HCT116 (cell line): ENCODE measurements at regions not wholly inside any gene's neighbourhood (a gene's known extent, or its start where the extent isn't known, plus 50 kb on each side); places are given as distances from the start of the nearest gene placed in this dataset.

Experiments used
- ATAC-seq: fragments of 200-7000 bp; cut with Tn5 transposase; 2 replicates; pipeline ENCODE4 v1.9.1; 2020; ENCODE audit warnings: mild to moderate bottlenecking, moderate library complexity
- BruUV-seq: library from RNA; stranded (reverse); fragments of 400-500 nt; replicated peaks from 2 replicates; lab custom pipeline; 2021; lab: Mats Ljungman, UMichigan
- CTCF ChIA-PET: fragments of 300-600 bp; sonication (Branson Sonifier 250); formaldehyde crosslinking; loops from one replicate; lab custom pipeline; 2021; ENCODE audit warnings: antibody characterized with exemption; lab: Charles Lee
- POLR2A ChIA-PET: fragments of 300-600, 350-600 bp; sonication (Branson Sonifier 250); formaldehyde crosslinking; loops from one replicate; lab custom pipeline; 2021; ENCODE audit warnings: antibody characterized with exemption; lab: Charles Lee
- RAD21 ChIA-PET, 2 experiments: fragments of 300-600 bp; sonication (Branson Sonifier 250); formaldehyde crosslinking; loops; one replicate each; lab custom pipeline; 2023; ENCODE audit warnings: low total read pairs in 2 of 2; ENCODE audit not compliant: uncharacterized antibody in 2 of 2, unreplicated experiment in 2 of 2, low non-redundant PET in 1 of 2; lab: Charles Lee
- DNase-seq: peaks from one replicate; pipeline ENCODE4 v3.0.0-alpha.2; 2010; ENCODE audit warnings: low read depth, low spot score
- H2AFZ ChIP-seq: fragments of 200-600 bp; shearing (Covaris generic), sonication (generic); 2 replicates; pipeline ENCODE4 v1.6.1; 2017; ENCODE audit warnings: low read depth, mixed run types, mixed read lengths, antibody characterized with exemption, low read length; ENCODE audit not compliant: poor library complexity, severe bottlenecking
- H3K27ac ChIP-seq: 2 replicates; pipeline ENCODE4 v1.5.1; 2012; ENCODE audit warnings: low read depth, low read length
- H3K27me3 ChIP-seq: fragments of 200-600 bp; sonication (generic); 2 replicates; pipeline ENCODE4 v1.6.1; 2016; ENCODE audit warnings: mixed run types, low read length, mixed read lengths; ENCODE audit not compliant: insufficient read depth
- H3K36me3 ChIP-seq, 2 experiments: fragments of 200-500 bp in 1 of 2; fragments of 200-600 bp in 1 of 2; sonication (Bioruptor generic) in 1 of 2; sonication (generic) in 1 of 2; 2 replicates each; pipeline versions ENCODE4 v1.5.1 to v1.6.1; 2014 to 2016; ENCODE audit warnings: low read length in 2 of 2, inconsistent platforms in 1 of 2, mixed read lengths in 1 of 2, mixed run types in 1 of 2; ENCODE audit not compliant: insufficient read depth in 2 of 2, control insufficient read depth in 1 of 2
- H3K4me1 ChIP-seq, 2 experiments: fragments of 200-600 bp in 1 of 2; sonication (generic) in 1 of 2; 2 replicates each; pipeline versions ENCODE4 v1.5.1 to v1.6.1; 2012 to 2017; ENCODE audit warnings: low read length in 2 of 2, inconsistent platforms in 1 of 2, mild to moderate bottlenecking in 1 of 2, mixed read lengths in 1 of 2, mixed run types in 1 of 2, moderate library complexity in 1 of 2; ENCODE audit not compliant: insufficient read depth in 2 of 2, control insufficient read depth in 1 of 2
- H3K4me2 ChIP-seq: fragments of 200-600 bp; sonication (generic); 2 replicates; pipeline ENCODE4 v1.6.1; 2017; ENCODE audit warnings: mixed run types, low read length, mixed read lengths
- H3K4me3 ChIP-seq, 2 experiments: fragments of 200-600 bp in 1 of 2; sonication (generic) in 1 of 2; replicated peaks in 1 of 2; 2 replicates each; pipeline ENCODE4 v1.5.1; 2011 to 2016; ENCODE audit warnings: low read length in 2 of 2, control low read depth in 1 of 2, low read depth in 1 of 2, mild to moderate bottlenecking in 1 of 2, mixed read lengths in 1 of 2, mixed run types in 1 of 2
- H3K79me2 ChIP-seq: fragments of 200-600 bp; sonication (generic); 2 replicates; pipeline ENCODE4 v1.6.1; 2017; ENCODE audit warnings: mild to moderate bottlenecking, mixed run types, low read length, moderate library complexity, mixed read lengths; ENCODE audit not compliant: insufficient read depth
- H3K9ac ChIP-seq: fragments of 200-600 bp; sonication (generic); 2 replicates; pipeline ENCODE4 v1.6.1; 2016; ENCODE audit warnings: low read length, mixed read lengths
- H3K9me2 ChIP-seq: fragments of 200-600 bp; sonication (generic), shearing (Covaris generic); 2 replicates; pipeline ENCODE4 v1.6.1; 2017; ENCODE audit warnings: mixed run types, mild to moderate bottlenecking, moderate library complexity; ENCODE audit not compliant: insufficient read depth
- H3K9me3 ChIP-seq, 2 experiments: fragments of 200-500 bp in 1 of 2; fragments of 200-600 bp in 1 of 2; sonication (Bioruptor generic) in 1 of 2; sonication (generic) in 1 of 2; 2 replicates each; pipeline ENCODE4 v1.6.1; 2014 to 2017; ENCODE audit warnings: low read length in 2 of 2, mixed read lengths in 2 of 2, inconsistent platforms in 1 of 2, low read depth in 1 of 2, mild to moderate bottlenecking in 1 of 2, mixed run types in 1 of 2, moderate library complexity in 1 of 2; ENCODE audit not compliant: control insufficient read depth in 1 of 2, insufficient read depth in 1 of 2
- H4K20me1 ChIP-seq: fragments of 200-600 bp; sonication (generic), shearing (Covaris generic); 2 replicates; pipeline ENCODE4 v1.6.1; 2017; ENCODE audit warnings: mixed run types, mild to moderate bottlenecking, moderate library complexity; ENCODE audit not compliant: insufficient read depth
- ATF3 ChIP-seq: IDR thresholded peaks from 2 replicates; pipeline ENCODE4 v1.6.1; 2012
- CBX3 ChIP-seq: IDR thresholded peaks from 2 replicates; pipeline ENCODE4 v1.6.1; 2012; ENCODE audit warnings: low read depth
- CEBPB ChIP-seq: IDR thresholded peaks from 2 replicates; pipeline ENCODE4 v1.6.1; 2012; ENCODE audit warnings: low read depth
- EGR1 ChIP-seq: IDR thresholded peaks from 2 replicates; pipeline ENCODE4 v1.6.1; 2012; ENCODE audit warnings: low read depth
- ELF1 ChIP-seq: IDR thresholded peaks from 2 replicates; pipeline ENCODE4 v1.6.1; 2012; ENCODE audit warnings: low read depth, borderline replicate concordance
- EZH2phosphoT487 ChIP-seq: fragments of 200-600 bp; IDR thresholded peaks from 2 replicates; pipeline ENCODE4 v1.6.1; 2018; ENCODE audit warnings: antibody characterized with exemption, borderline replicate concordance
- FOSL1 ChIP-seq: IDR thresholded peaks from 2 replicates; pipeline ENCODE4 v1.6.1; 2012; ENCODE audit warnings: low read depth
- JUND ChIP-seq: IDR thresholded peaks from 2 replicates; pipeline ENCODE4 v1.6.1; 2012
- MAX ChIP-seq: IDR thresholded peaks from 2 replicates; pipeline ENCODE4 v1.6.1; 2012
- POLR2A ChIP-seq: IDR thresholded peaks from 2 replicates; pipeline ENCODE4 v1.7.0; 2011; ENCODE audit warnings: borderline replicate concordance; ENCODE audit not compliant: insufficient read depth, insufficient read length; ENCODE audit errors: extremely low read depth
- POLR2AphosphoS5 ChIP-seq: IDR thresholded peaks from 2 replicates; pipeline ENCODE4 v1.6.1; 2011; ENCODE audit warnings: mild to moderate bottlenecking, low read depth, low read length, moderate library complexity
- RAD21 ChIP-seq: IDR thresholded peaks from 2 replicates; pipeline ENCODE4 v1.6.1; 2012; ENCODE audit warnings: low read depth, mild to moderate bottlenecking
- SIN3A ChIP-seq: IDR thresholded peaks from 2 replicates; pipeline ENCODE4 v1.6.1; 2012; ENCODE audit warnings: low read depth
- SP1 ChIP-seq: IDR thresholded peaks from 2 replicates; pipeline ENCODE4 v1.6.1; 2012; ENCODE audit warnings: low read depth
- SRF ChIP-seq: IDR thresholded peaks from 2 replicates; pipeline ENCODE4 v1.6.1; 2012; ENCODE audit warnings: low read depth
- TCF7L2 ChIP-seq: IDR thresholded peaks from 2 replicates; pipeline ENCODE4 v1.7.0; 2011; ENCODE audit warnings: borderline replicate concordance, inconsistent platforms; ENCODE audit not compliant: insufficient read depth, insufficient read length; ENCODE audit errors: extremely low read depth
- YY1 ChIP-seq: IDR thresholded peaks from 2 replicates; pipeline ENCODE4 v1.6.1; 2011; ENCODE audit warnings: low read length, low read depth, moderate library complexity, mild to moderate bottlenecking; ENCODE audit not compliant: insufficient replicate concordance; ENCODE audit errors: extremely low read depth
- ZFX ChIP-seq: fragments of 450-650 bp; IDR thresholded peaks from 2 replicates; pipeline ENCODE4 v1.6.1; 2017
- ZNF274 ChIP-seq: fragments of 200-500 bp; sonication (Bioruptor generic); IDR thresholded peaks from 2 replicates; pipeline ENCODE4 v1.6.1; 2014; ENCODE audit warnings: mild to moderate bottlenecking, low read depth, low read length, inconsistent platforms
- intact Hi-C: fragments of 100-400 bp; cut with micrococcal nuclease; formaldehyde crosslinking; loops from 2 replicates; pipeline ENCODE4 v1.10.0; 2022
- TF ChIP-seq, protein P1 (sequence below): IDR thresholded peaks from 2 replicates; pipeline ENCODE4 v1.6.1; 2011; ENCODE audit warnings: mild to moderate bottlenecking, low read length, moderate library complexity; ENCODE audit not compliant: insufficient replicate concordance; ENCODE audit errors: extremely low read depth

DNA sequence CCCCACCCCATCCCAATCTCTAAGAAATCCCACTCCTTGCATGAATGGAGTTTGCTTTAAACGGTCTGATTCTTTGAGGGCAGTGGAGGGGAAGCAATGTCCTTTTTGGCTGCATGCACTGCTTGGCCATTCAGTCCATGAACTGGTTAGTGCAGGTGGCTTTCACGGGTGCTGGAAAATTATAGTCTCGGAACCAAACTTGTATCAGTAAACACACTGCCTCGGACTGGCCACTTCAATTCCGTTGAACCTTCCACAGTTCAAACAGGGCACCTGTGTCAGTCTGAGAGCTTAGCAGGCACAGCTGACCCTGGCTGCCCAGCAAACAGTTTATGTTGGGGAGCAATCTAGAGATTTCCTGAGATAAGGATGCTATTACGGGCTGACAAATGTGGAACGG is 255.6 kb downstream of the DHX15 start:
- H3K27ac ChIP-seq = no peak overlapping the region
- no peaks in the 10 kb centered on the region for H3K36me3 ChIP-seq
- no peak overlapping the region for H3K4me3 ChIP-seq
- H3K4me1 ChIP-seq = no peaks in the 10 kb centered on the region
- CTCF ChIA-PET = no interaction called here
- no peaks in the 10 kb centered on the region for H3K9me2 ChIP-seq
- no peaks in the 10 kb centered on the region for H3K27me3 ChIP-seq
- no peak for DNase-seq
- no peak for ATAC-seq
- H3K9ac ChIP-seq = no peak overlapping the region
- BruUV-seq = no TSS peak
- TF ChIP-seq SRF (no peak), ZNF274 (no peak), CBX3 (no peak), ZFX (no peak), ATF3 (no peak), SP1 (no peak), ELF1 (no peak), TCF7L2 (no peak), MAX (no peak), YY1 (no peak), EZH2phosphoT487 (no peak), SIN3A (no peak), CEBPB (no peak), FOSL1 (no peak), POLR2A (no peak), JUND (no peak), RAD21 (no peak), EGR1 (no peak), POLR2AphosphoS5 (no peak)
- TF ChIP-seq, protein P1, sequence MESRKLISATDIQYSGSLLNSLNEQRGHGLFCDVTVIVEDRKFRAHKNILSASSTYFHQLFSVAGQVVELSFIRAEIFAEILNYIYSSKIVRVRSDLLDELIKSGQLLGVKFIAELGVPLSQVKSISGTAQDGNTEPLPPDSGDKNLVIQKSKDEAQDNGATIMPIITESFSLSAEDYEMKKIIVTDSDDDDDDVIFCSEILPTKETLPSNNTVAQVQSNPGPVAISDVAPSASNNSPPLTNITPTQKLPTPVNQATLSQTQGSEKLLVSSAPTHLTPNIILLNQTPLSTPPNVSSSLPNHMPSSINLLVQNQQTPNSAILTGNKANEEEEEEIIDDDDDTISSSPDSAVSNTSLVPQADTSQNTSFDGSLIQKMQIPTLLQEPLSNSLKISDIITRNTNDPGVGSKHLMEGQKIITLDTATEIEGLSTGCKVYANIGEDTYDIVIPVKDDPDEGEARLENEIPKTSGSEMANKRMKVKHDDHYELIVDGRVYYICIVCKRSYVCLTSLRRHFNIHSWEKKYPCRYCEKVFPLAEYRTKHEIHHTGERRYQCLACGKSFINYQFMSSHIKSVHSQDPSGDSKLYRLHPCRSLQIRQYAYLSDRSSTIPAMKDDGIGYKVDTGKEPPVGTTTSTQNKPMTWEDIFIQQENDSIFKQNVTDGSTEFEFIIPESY = no peak
- TF ChIP-seq, all 23 proteins: peak for 0
- RAD21 ChIA-PET = no interaction called here
- Histone ChIP-seq H4K20me1 (no peaks in the 10 kb centered on the region), H2AFZ (no peak overlapping the region), H3K9me3 (no peaks in the 10 kb centered on the region), H3K4me2 (no peak overlapping the region), H3K79me2 (no peaks in the 10 kb centered on the region)
- intact Hi-C loops = no loop called here
- POLR2A ChIA-PET = no interaction called here
